ENCODE measurements at regions not wholly inside any gene's neighbourhood (a gene's known extent, or its start where the extent isn't known, plus 50 kb on each side); places are given as distances from the start of the nearest gene placed in this dataset.

DNA sequence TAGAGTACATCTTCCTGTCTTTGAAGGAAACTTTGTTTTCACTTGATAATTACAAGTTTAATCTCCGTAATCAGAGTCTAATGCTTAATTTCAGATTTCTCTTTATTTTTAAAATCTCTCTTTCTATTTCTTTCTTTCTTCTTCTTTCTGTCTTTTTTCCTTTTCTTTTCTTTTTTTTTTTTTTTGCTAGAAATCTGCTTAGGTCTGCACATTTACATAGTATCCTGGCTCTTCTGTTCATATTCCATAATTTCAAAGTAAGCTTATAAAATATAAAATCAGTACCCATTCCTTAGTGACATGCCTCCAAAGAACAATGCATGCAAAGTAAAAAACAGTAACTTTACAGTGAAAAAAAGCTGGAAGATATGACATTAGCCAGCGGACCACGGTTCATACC is 601.7 kb upstream of the VSTM2A start:
- TF ChIP-seq, protein P1, sequence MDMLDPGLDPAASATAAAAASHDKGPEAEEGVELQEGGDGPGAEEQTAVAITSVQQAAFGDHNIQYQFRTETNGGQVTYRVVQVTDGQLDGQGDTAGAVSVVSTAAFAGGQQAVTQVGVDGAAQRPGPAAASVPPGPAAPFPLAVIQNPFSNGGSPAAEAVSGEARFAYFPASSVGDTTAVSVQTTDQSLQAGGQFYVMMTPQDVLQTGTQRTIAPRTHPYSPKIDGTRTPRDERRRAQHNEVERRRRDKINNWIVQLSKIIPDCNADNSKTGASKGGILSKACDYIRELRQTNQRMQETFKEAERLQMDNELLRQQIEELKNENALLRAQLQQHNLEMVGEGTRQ (CRISPR knock-in tag; IDR thresholded peaks at IDR 0.05), result no peak
- TF ChIP-seq, protein P2, sequence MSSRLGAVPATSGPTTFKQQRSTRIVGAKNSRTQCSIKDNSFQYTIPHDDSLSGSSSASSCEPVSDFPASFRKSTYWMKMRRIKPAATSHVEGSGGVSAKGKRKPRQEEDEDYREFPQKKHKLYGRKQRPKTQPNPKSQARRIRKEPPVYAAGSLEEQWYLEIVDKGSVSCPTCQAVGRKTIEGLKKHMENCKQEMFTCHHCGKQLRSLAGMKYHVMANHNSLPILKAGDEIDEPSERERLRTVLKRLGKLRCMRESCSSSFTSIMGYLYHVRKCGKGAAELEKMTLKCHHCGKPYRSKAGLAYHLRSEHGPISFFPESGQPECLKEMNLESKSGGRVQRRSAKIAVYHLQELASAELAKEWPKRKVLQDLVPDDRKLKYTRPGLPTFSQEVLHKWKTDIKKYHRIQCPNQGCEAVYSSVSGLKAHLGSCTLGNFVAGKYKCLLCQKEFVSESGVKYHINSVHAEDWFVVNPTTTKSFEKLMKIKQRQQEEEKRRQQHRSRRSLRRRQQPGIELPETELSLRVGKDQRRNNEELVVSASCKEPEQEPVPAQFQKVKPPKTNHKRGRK (CRISPR knock-in tag; IDR thresholded peaks at IDR 0.05; ENCODE audit: borderline replicate concordance), result no peak
- no peak for TF ChIP-seq JUN (CRISPR knock-in tag; IDR thresholded peaks at IDR 0.05)
- TF ChIP-seq FOXP1 (CRISPR knock-in tag; IDR thresholded peaks at IDR 0.05; ENCODE audit: borderline replicate concordance), result no peak
- TF ChIP-seq, protein P3, sequence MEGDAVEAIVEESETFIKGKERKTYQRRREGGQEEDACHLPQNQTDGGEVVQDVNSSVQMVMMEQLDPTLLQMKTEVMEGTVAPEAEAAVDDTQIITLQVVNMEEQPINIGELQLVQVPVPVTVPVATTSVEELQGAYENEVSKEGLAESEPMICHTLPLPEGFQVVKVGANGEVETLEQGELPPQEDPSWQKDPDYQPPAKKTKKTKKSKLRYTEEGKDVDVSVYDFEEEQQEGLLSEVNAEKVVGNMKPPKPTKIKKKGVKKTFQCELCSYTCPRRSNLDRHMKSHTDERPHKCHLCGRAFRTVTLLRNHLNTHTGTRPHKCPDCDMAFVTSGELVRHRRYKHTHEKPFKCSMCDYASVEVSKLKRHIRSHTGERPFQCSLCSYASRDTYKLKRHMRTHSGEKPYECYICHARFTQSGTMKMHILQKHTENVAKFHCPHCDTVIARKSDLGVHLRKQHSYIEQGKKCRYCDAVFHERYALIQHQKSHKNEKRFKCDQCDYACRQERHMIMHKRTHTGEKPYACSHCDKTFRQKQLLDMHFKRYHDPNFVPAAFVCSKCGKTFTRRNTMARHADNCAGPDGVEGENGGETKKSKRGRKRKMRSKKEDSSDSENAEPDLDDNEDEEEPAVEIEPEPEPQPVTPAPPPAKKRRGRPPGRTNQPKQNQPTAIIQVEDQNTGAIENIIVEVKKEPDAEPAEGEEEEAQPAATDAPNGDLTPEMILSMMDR (IDR thresholded peaks at IDR 0.05), result no peak
- no peak for TF ChIP-seq CREB1 (CRISPR knock-in tag; IDR thresholded peaks at IDR 0.05)
- TF ChIP-seq SMAD3 (CRISPR knock-in tag; IDR thresholded peaks at IDR 0.05; ENCODE audit: borderline replicate concordance), result no peak
- no peak for TF ChIP-seq MXD4 (CRISPR knock-in tag; IDR thresholded peaks at IDR 0.05; ENCODE audit: borderline replicate concordance)
- TF ChIP-seq, protein P4, sequence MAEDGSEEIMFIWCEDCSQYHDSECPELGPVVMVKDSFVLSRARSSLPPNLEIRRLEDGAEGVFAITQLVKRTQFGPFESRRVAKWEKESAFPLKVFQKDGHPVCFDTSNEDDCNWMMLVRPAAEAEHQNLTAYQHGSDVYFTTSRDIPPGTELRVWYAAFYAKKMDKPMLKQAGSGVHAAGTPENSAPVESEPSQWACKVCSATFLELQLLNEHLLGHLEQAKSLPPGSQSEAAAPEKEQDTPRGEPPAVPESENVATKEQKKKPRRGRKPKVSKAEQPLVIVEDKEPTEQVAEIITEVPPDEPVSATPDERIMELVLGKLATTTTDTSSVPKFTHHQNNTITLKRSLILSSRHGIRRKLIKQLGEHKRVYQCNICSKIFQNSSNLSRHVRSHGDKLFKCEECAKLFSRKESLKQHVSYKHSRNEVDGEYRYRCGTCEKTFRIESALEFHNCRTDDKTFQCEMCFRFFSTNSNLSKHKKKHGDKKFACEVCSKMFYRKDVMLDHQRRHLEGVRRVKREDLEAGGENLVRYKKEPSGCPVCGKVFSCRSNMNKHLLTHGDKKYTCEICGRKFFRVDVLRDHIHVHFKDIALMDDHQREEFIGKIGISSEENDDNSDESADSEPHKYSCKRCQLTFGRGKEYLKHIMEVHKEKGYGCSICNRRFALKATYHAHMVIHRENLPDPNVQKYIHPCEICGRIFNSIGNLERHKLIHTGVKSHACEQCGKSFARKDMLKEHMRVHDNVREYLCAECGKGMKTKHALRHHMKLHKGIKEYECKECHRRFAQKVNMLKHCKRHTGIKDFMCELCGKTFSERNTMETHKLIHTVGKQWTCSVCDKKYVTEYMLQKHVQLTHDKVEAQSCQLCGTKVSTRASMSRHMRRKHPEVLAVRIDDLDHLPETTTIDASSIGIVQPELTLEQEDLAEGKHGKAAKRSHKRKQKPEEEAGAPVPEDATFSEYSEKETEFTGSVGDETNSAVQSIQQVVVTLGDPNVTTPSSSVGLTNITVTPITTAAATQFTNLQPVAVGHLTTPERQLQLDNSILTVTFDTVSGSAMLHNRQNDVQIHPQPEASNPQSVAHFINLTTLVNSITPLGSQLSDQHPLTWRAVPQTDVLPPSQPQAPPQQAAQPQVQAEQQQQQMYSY (CRISPR knock-in tag; IDR thresholded peaks at IDR 0.05), result no peak
- TF ChIP-seq, protein P5, sequence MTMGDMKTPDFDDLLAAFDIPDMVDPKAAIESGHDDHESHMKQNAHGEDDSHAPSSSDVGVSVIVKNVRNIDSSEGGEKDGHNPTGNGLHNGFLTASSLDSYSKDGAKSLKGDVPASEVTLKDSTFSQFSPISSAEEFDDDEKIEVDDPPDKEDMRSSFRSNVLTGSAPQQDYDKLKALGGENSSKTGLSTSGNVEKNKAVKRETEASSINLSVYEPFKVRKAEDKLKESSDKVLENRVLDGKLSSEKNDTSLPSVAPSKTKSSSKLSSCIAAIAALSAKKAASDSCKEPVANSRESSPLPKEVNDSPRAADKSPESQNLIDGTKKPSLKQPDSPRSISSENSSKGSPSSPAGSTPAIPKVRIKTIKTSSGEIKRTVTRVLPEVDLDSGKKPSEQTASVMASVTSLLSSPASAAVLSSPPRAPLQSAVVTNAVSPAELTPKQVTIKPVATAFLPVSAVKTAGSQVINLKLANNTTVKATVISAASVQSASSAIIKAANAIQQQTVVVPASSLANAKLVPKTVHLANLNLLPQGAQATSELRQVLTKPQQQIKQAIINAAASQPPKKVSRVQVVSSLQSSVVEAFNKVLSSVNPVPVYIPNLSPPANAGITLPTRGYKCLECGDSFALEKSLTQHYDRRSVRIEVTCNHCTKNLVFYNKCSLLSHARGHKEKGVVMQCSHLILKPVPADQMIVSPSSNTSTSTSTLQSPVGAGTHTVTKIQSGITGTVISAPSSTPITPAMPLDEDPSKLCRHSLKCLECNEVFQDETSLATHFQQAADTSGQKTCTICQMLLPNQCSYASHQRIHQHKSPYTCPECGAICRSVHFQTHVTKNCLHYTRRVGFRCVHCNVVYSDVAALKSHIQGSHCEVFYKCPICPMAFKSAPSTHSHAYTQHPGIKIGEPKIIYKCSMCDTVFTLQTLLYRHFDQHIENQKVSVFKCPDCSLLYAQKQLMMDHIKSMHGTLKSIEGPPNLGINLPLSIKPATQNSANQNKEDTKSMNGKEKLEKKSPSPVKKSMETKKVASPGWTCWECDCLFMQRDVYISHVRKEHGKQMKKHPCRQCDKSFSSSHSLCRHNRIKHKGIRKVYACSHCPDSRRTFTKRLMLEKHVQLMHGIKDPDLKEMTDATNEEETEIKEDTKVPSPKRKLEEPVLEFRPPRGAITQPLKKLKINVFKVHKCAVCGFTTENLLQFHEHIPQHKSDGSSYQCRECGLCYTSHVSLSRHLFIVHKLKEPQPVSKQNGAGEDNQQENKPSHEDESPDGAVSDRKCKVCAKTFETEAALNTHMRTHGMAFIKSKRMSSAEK (CRISPR knock-in tag; IDR thresholded peaks at IDR 0.05; ENCODE audit: borderline replicate concordance), result no peak
- TF ChIP-seq SMAD4 (CRISPR knock-in tag; IDR thresholded peaks at IDR 0.05), result no peak
- TF ChIP-seq TEAD4 (CRISPR knock-in tag; IDR thresholded peaks at IDR 0.05), result no peak
- TF ChIP-seq, protein P6, sequence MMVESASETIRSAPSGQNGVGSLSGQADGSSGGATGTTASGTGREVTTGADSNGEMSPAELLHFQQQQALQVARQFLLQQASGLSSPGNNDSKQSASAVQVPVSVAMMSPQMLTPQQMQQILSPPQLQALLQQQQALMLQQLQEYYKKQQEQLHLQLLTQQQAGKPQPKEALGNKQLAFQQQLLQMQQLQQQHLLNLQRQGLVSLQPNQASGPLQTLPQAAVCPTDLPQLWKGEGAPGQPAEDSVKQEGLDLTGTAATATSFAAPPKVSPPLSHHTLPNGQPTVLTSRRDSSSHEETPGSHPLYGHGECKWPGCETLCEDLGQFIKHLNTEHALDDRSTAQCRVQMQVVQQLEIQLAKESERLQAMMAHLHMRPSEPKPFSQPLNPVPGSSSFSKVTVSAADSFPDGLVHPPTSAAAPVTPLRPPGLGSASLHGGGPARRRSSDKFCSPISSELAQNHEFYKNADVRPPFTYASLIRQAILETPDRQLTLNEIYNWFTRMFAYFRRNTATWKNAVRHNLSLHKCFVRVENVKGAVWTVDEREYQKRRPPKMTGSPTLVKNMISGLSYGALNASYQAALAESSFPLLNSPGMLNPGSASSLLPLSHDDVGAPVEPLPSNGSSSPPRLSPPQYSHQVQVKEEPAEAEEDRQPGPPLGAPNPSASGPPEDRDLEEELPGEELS (CRISPR knock-in tag; IDR thresholded peaks at IDR 0.05), result no peak
- TF ChIP-seq, protein P7, sequence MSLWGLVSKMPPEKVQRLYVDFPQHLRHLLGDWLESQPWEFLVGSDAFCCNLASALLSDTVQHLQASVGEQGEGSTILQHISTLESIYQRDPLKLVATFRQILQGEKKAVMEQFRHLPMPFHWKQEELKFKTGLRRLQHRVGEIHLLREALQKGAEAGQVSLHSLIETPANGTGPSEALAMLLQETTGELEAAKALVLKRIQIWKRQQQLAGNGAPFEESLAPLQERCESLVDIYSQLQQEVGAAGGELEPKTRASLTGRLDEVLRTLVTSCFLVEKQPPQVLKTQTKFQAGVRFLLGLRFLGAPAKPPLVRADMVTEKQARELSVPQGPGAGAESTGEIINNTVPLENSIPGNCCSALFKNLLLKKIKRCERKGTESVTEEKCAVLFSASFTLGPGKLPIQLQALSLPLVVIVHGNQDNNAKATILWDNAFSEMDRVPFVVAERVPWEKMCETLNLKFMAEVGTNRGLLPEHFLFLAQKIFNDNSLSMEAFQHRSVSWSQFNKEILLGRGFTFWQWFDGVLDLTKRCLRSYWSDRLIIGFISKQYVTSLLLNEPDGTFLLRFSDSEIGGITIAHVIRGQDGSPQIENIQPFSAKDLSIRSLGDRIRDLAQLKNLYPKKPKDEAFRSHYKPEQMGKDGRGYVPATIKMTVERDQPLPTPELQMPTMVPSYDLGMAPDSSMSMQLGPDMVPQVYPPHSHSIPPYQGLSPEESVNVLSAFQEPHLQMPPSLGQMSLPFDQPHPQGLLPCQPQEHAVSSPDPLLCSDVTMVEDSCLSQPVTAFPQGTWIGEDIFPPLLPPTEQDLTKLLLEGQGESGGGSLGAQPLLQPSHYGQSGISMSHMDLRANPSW (CRISPR knock-in tag; conservative IDR thresholded peaks at IDR 0.05; ENCODE audit: low read depth), result no peak

Measured in WTC11 (cell line).